ENCODE measurements at regions not wholly inside any gene's neighbourhood (a gene's known extent, or its start where the extent isn't known, plus 50 kb on each side); places are given as distances from the start of the nearest gene placed in this dataset.

DNA sequence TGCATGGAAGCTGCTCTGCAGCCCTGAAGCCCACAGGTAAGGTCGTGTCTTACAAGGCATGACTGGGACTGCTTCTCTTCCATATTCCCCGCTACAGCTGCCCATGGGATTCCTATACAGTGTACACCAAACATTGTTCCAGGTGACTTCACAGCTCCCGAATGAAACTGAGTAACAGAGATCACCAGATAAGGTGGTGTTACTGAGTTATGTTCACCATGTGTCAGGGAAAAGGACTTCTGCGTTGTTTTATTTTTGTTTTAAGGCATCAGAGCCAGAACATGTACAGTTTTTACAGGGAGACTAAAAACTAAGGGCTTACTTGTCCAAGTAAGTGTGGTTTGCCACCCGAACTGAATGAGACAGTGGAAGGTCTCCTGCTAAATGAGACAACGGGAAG lies 138.3 kb downstream of the CD83 start:
- DNase-seq, result no peak

DNA sequence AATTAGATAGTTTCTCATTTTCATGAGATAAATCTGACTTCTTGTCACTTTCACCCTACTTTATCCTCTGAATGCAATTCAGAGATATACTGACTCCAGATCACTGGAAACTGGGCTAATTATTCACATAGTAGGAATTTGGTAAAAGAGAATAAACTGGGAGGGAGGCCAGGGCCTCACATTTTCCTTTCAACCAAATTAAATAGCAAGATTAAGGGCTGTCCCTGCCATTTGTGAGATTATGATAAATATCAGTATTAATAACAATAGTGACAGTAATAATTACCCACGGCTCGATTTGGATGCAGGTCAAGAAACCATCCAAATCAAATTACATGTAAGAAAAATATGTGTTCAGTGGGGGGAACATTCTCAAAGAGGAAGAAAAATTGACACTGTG lies 140.5 kb downstream of the CD83 start:
- no peak for DNase-seq

DNA sequence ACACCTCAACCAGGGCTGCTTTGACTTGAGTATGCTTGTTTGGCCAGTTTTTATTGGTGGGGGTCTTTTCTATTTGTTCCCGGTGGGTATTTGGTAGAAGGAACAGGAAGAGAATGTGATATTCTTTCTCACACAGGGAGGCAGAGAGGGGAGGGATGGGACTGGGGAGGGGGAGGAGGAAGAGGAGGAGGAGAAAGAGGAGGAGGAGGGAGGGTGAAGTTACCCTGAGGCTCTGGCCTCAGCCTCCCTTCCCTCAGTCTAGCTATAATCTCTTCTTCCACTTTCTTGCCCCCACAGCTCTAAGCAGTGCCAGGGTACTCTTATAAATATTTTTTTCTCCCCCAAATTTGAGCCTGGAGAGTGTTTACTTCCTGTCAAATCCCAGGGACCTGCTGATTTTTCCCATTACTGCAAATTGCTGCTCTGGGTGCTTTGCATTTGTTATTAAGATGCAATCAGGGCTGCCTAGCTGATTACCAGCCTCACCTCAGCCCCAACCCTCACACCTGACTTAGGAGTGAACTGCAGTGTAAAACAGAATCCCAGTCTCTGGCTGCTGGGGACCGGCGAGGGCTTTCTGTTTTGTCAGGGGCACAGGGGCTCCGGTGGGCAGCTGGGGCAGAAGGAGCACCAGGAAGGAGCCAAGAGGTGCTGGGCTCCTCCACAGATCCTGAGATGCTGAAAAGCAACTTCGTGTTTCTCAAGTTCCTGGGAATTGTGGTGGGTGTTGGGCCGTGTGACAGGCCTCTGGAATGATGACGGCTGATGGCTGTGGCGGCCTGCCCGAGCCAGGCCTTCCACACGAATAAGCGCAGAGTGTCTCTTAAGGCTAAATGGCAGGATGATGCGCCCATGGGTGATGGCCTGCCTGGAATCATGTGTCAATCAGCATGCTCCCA lies 141.4 kb downstream of the CD83 start:
- no peak for DNase-seq

DNA sequence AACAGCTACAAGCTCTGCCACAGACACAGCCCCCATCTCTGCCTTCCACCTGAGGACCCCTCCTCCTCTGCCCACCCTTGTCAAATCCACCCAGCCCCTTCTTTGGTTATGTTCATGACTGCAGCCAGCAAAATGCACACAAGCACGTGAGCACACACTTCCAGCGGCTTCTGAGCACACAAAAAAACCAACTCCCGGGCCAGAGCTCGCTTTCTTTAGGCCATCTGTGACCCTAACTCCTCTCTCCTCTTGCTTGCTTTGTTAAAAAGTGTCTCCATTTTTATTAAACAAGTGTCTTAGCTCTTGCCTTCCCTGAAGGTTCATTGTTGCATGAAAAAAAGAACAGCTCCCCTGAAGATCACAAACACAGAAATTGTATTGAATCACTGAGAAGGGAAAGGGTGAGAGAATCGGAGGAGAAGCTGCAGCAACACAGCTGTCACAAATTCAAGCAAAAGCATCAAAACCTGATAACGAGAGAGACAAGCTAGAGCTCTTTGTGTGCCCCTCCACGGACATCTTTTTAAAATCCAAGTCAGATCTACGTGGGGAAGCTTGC lies 142.1 kb downstream of the CD83 start:
- no peak for DNase-seq

DNA sequence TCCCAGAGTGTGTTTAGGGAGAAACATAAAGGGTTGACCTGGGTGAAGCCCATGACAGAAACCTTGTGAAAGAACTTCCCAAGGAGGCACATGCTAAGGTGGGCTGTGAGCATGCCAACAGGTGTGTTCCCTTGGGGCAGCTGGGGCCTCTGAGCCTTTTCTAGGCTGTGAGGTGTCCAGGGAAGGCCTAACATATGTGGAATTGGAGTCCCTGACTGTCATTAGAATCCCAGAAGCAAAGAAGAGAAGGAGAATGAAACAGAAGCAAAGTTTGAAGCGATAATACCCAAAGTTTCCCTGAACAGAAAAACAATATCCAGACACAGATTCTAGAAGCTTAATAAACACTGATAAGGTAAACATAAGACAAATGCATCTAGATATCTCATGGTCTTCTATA lies 143.3 kb downstream of the CD83 start:
- no peak for DNase-seq

DNA sequence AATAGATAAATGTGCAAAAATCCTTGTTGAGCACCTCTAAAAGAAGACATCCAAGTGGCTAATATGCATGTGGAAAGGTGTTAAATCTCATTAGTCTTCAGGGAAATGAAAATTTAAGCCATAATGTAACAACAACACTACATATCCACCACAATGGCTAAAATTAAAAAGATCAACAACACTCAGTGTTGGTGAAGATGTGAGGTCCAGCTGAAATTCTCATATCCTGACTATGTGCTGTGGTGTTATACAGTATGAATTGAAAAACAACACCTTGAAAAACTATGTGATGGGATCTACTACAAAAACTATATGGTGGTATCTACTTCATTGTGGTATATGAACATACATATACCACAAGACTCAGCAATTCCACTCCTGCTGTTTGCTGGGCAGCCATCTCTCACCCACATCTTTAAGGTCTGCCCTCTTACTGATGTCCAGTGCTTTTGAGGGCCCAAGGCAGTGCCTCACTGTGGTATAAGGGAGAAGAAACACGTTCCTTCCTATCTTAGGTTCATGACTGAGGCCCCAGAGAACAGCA lies 146.4 kb downstream of the CD83 start:
- DNase-seq, result no peak

DNA sequence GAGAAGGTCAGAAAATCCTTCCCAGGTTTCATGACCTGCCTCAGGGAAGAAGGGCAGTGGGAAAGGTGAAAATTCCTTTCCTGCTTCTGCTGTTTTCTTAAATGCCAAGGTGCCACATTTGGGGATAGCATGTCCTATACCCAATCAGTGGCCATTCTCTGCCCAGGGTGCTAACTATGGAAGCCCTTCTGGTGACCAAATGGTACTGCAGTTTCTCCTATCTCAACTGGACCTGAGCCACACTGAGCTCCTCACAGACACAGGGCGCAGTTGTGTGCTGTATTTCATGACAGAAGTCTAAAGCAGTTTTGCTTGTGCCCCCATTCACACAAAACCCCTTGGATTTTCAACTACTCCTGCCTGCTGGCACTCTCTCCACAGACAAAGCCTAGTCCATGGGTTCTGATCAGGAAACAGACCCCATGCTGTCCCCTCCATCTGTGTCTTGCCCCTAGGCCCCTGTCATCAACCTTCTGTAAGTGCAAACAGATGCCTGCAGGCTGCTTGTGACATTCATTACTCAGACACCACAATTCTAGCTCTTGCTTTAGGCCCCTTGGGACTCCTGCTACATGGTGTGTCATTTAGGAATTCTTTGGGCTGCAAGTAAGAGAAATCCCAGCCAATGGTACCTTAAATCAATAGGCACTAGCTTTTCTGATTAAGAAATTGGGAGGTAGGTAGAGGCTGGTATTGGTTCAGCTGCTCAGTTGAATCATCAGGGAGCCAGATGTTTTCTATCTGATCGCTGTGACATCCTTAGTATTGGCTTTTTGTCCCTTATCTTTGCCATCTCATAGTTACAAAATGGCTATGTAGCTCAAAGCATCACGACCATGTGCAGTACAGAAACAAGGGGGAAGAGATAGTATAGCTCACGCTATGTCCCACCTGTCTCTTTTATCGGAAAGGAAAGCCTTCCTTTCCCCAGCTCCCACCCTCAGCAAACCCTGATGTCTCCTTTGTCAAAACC lies 147.8 kb downstream of the CD83 start:
- peak; percentile 66 for DNase-seq

DNA sequence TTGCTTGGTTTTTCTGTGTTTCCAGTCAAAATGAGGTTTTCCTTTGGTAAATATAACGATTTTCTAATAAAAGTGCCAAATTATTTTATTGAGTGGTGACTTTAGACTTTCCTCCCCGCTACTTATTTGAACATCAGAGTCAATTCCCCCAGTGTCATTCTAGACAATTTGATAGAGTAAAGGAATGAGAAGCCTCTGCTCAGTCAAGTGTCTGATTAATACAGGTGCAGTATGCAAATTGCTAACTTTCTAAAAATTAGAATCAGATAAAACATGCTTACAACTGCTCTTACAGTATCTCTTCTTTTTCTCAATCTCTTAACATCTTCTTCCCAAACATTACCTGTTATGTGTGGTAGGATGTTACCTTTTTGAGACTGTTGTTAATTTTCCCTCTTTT lies 148.7 kb downstream of the CD83 start:
- DNase-seq, result no peak

DNA sequence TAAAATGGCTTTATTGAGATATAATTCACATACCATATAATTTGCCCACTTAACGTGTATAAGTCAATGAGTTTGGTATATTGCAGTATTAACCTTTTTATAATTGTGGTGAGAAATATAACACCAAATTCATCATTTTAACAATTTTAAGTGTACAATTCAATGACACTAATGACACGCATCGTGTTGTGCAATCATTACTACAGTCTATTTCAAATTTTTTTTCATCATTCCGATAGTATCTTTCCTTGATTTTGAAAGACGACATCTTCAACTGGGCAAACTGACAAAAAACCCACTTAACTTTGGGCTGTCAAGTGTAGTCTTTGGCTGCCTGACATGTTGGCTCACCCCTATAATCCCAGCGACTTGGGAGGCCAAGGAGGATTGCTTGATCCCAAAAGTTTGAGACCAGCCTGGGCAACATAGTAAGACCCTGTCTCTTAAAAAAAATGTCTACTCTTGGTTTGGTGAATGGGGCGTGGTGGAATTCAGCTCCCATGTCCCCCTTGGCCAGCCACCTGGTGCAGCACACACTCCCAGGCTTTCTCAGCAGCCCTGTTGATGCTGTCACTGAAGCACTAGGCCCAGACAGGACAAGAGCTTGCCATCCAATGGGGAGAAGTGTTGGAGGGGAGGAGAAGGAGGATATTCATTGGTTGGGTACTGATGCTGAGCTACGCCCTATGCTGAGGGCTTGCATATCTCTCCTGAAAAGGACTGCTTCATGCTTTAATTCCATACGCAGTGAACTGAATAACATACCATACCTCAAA lies 150.5 kb downstream of the CD83 start:
- no peak for DNase-seq

DNA sequence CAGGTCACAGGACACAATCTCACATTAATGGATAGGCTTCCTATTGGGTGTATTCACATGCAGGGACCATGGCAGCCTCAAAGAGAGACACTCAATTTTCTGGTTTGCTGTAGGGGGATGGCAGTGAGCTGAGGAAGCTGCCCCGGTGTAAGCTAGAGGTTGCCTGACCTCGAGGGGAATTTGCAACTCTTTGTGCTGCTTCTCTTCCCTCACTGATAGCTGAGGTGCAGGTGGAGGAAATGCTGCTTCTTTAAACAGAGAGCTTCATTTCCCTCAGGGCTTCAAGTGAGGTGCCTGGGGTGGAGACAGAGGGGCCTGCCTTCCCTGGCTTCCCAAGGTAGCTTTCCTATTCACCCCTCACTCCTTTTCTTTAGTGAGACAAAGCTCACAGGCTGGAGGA lies 151.9 kb downstream of the CD83 start:
- DNase-seq, result no peak

DNA sequence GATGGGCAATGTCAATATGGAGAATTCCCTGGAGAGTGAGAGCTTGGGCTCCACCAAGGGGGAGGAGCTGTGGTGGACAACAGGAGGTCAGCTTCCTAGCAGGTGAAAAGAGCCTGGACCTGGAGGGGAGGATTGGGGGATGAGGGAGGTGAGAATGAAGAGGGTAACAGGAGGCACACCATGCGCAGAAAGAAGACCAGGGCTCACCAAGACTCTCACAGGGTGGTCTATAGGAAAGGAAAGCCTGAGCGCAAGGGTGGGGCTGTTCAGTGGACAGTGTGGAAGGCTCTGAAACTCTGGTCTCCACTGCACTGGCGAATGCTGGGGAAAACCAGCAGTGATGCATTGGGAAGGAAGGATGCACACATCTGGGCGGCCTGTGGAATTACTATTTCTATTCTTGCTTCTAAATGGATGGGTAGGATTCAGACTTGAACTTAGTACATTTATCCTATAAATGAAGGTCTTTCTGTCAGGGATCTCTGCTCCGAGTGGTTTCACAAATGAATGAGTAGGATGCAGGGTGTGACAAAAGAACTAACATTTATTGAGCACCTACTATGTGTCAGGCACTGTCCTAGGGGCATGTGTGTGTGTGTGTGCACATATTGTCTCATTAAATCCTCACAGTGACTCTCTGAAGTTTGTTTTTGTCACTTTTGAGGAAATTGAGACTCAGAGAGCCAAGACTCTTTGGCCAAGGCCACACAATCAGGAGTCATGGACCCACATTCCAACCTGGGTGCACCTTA lies 152.7 kb downstream of the CD83 start:
- no peak for DNase-seq

DNA sequence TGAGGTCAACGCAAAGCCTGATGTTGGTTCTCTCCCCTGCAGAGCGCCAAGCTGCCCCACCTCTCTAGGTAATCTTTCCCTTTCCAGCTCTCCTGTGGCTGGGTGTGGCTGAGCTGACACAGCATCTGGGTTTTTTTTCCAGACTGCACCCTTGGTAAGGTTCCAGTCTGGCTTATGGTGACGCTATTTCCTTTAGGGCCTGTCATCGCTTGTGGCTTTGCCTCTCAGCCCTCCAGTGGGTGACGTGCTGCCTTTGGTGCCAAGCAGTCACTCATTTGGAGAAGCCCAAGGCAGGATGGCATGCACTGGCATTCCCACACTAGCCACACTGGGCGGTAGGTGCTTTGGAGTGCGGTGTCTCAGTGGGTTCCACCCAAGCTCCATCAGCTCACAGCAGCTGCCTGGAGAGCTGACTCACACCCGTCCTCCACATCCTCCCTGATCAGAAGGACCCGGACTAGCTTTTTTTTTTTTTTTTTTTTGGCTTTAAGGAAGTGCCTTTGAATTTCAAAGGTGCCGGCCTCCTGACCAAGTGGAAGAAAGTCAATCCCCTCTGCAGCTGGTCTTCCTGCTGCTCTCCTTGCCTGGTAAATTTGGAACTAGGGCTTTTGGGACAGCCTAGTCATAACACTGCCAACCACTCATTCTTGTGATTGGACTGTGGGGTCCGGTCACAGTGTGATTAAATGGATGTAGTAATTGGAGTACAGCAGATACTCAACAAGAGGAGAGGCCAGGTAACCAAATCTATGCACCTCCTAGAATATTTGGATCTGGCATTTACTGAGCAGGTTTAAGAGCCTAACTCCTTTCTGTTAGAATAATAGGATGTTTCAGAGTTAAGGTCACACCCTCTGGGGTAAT lies 153.6 kb downstream of the CD83 start:
- DNase-seq, result peak; percentile 95

DNA sequence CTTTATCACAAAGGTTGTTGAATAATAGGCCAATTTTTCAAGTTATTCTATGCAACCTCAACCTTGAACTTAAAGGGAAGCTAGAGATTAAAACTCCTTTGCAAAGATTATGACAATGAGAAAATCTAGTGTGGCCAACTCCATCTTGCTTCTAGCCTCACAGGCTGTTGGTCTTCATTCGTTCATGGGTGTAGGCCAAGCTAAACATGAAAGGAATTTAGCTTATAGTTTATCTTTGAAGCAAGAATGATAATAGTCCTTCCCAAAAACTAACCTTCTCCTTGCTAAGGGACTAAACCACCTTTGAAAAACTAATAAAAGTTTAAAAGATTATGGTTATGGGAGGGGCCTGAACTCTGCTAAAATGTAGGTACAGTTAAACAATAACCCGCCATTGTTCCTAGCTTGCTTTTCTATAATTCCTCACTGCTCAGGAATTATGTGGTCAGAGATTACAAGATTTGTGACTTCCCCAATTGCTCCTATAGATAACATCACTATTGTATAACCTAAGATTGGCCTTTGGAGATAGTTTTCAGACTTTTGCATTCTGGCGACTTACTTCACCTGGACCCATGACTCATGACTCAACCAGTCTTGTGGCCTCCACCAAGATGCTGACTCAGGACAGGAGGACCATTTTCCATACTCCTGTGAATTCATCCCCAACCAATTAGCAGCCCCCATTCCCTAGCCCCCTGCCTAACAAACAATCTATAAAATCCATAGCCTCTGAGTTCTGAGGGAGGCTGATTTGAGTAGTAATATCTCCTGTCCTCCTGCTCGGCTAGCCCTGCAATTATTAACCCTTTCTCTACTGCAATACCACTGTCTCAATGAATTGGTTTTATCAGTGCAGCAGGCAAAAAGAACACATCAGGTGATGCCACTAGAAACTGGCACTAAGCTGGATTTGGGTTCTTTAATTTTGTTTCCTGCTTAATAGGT lies 154.5 kb downstream of the CD83 start:
- peak; percentile 61 for DNase-seq

DNA sequence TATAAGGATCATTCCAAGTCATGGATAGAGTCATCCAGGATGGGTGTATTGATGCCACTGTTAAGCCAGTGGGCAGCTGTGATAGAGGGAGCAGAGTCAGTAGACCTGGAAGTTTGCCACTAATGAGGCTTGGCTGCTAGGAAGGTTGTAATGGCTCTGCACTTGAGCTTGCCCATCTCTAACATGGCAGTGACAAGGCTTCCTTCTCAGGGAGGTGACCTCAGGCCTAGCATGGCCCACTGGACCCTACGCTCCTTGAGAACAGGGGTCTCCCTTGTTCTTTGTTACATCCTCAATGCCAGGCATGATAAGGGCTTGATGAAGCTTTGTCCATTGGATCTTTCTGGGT lies 155.1 kb downstream of the CD83 start:
- DNase-seq, result no peak

DNA sequence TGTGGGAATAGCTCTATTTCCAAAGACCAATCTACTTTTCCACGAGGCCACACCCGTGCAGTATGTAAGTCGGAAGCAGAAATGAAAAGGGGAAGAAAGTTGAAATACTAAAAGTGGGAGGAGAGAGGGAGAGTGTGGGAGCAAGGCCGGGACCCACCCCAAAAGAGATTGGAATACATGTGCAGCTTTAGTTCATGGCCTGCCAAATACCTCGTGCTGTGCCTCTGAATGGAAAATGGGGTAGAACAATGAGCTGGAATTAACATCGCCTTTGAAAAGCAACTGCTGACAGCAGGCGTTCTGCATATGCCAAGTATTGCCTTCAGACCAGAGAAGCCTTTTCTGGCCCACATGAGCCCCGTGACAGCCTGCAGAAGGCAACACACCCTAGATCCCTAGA lies 155.6 kb downstream of the CD83 start:
- DNase-seq, result no peak

DNA sequence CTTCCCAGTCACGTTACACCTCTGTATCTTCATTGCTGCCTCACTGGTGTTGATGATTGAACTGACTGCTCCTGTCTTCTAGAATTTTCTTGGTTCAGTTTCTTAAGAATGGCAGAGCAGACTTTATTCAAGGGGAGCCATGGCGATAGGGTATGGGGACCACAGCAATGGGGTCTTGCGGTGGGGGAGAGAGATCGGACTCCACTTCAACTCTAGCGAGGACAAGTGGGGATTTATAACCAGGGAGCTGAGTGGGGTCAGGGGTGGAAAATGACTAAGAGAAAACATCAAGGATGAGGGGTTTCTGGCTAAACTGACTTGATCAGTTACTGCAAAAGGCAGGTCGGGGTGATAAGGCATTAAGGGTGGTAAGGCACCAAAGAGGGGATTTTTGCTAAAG lies 156.4 kb downstream of the CD83 start:
- DNase-seq, result no peak

DNA sequence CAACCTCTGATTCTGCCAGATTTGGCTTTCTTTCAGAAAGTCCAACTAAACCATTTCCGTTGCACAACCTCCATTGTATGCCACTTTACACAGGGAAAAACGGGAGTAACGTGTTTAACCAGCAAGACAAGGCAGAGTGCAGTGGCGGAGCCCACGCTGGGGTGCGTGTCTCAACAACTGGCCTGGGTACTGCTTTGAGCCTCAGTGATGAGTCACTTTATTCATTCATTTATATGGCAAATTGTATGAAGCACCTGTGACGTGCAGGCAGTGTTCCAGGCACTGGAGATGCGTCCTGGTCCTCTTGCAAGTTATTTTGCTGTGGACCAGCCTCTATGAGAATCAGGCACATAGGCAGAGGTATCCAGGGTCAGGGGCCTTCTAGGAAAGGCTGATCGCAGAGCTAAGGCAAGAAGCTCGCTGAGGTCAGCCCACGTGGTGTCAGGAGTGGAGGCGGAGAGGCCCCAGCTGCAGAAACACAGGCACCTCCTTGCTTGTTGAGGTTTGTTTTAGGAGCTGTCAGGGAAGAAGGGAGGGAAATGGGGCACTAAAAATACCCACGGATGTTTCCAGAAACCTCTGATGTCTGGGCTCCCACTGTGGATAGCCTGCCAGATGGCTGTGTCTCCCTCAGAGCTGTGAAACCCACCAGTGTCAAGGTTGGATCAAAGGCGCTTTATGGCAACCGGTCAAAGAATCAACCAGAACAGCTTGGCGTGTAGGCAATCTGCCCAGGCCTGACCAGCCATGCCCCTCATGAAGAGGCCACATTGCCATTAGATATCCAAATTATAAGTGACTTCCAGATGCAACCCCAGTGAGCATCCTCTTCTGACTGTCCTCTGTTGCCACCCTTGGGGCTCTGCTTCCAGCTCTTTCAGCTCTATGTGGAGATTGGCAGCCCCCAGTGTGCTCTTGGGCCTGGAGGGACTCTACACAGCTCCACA lies 157.2 kb downstream of the CD83 start:
- no peak for DNase-seq

DNA sequence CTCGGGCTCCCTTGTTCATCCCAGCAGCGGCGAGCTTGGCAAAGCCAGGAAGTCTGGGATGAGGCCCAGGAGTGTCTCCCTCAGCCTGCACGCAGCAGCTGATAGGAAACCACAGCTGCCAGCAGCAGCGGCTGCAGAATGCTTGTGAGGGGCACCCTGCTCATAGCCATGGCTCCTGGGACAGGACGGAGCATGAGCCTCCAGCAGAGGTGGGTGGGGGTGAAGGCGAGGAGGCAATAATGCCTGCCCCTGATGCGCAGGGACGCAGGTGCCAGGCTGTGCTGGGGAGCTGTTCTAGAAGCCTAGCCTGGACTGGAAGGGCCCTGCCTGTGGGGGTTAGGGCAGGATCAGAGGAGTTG lies 157.9 kb downstream of the CD83 start:
- DNase-seq, result no peak
